SU-DHL-6 (cell line): ENCODE measurements at regions not wholly inside any gene's neighbourhood (a gene's known extent, or its start where the extent isn't known, plus 50 kb on each side); places are given as distances from the start of the nearest gene placed in this dataset.

Experiments used
- H2AFZ ChIP-seq: fragments of 200-600 bp; sonication (generic); 2 replicates; pipeline ENCODE4 v1.6.1; 2014; ENCODE audit warnings: low read depth, mild to moderate bottlenecking, moderate library complexity, mixed read lengths, antibody characterized with exemption, low read length; ENCODE audit not compliant: severe bottlenecking
- H3F3A ChIP-seq: fragments of 200-600 bp; shearing (Covaris generic); 2 replicates; pipeline ENCODE4 v1.6.0; 2016; ENCODE audit warnings: antibody characterized with exemption, mild to moderate bottlenecking; ENCODE audit not compliant: insufficient read depth
- H3K27ac ChIP-seq: fragments of 200-600 bp; sonication (generic); 2 replicates; pipeline ENCODE4 v1.5.1; 2016; ENCODE audit warnings: low read depth, mild to moderate bottlenecking, low read length, moderate library complexity, mixed read lengths
- H3K27me3 ChIP-seq: fragments of 200-600 bp; sonication (generic), shearing (Covaris generic); 2 replicates; pipeline ENCODE4 v1.6.0; 2014; ENCODE audit warnings: mild to moderate bottlenecking, low read length
- H3K36me3 ChIP-seq: fragments of 200-600 bp; sonication (generic); 2 replicates; pipeline ENCODE4 v1.6.1; 2014; ENCODE audit warnings: mild to moderate bottlenecking, low read length, mixed read lengths
- H3K4me2 ChIP-seq: fragments of 300-600, 200-600 bp; shearing (Covaris generic), sonication (generic); 2 replicates; pipeline ENCODE4 v1.6.0; 2014; ENCODE audit warnings: low read length, low read depth, mild to moderate bottlenecking; ENCODE audit not compliant: poor library complexity, severe bottlenecking
- H3K4me3 ChIP-seq: fragments of 200-600 bp; sonication (generic); 2 replicates; pipeline ENCODE4 v1.5.1; 2014; ENCODE audit warnings: antibody characterized with exemption, low read length, mild to moderate bottlenecking, mixed read lengths; ENCODE audit not compliant: insufficient read depth, poor library complexity, severe bottlenecking
- H3K79me2 ChIP-seq: fragments of 200-600 bp; sonication (generic); 2 replicates; pipeline ENCODE4 v1.6.1; 2014; ENCODE audit warnings: mild to moderate bottlenecking, low read length, moderate library complexity; ENCODE audit not compliant: insufficient read depth
- H3K9ac ChIP-seq: fragments of 200-600 bp; sonication (generic); 2 replicates; pipeline ENCODE4 v1.7.0; 2014; ENCODE audit warnings: mild to moderate bottlenecking, low read length
- H3K9me2 ChIP-seq: fragments of 200-600 bp; sonication (generic); replicated peaks from 2 replicates; pipeline ENCODE4 v1.6.1; 2014; ENCODE audit warnings: low read length; ENCODE audit not compliant: insufficient read depth
- H3K9me3 ChIP-seq: fragments of 200-600 bp; sonication (generic); 2 replicates; pipeline ENCODE4 v1.6.1; 2014; ENCODE audit warnings: low read length, mixed read lengths; ENCODE audit not compliant: insufficient read depth
- H4K20me1 ChIP-seq: fragments of 200-600 bp; sonication (generic); 2 replicates; pipeline ENCODE4 v1.6.1; 2014; ENCODE audit warnings: low read depth, mild to moderate bottlenecking, antibody characterized with exemption, low read length, moderate library complexity, mixed read lengths
- EZH2phosphoT487 ChIP-seq: fragments of 200-600 bp; sonication (generic), shearing (Covaris generic); conservative IDR thresholded peaks from 2 replicates; pipeline ENCODE4 v1.6.1; 2018; ENCODE audit warnings: mild to moderate bottlenecking, antibody characterized with exemption, low read length, moderate library complexity, mixed read lengths
- TF ChIP-seq, protein P1 (sequence below): fragments of 200-600 bp; sonication (generic); IDR thresholded peaks from one replicate; pipeline ENCODE4 v1.5.1; 2017; ENCODE audit warnings: antibody characterized with exemption, mild to moderate bottlenecking, low read length, moderate library complexity; ENCODE audit not compliant: insufficient read depth, poor library complexity, severe bottlenecking

DNA sequence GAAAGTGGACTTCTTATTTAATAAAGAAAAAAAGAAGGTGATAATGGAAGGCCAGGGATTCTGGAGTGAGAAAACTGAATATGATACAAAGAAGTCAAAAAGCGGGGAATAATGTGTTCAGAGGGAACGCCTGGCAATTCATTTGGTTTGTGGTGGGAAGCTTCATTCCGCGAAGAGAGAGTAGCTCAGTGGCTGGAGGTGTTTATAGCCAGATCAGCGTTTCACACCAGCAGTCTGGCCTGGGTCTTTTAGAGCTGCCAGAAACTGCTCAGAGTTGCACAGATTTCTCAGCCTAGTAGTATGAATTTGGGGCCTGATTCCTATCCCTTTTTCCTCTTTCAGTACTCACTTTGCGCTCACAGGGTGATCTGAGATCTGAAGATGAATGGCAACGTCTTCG is 67.8 kb upstream of the IPO9 start:
- no peak overlapping the region for H3K27ac ChIP-seq
- H3F3A ChIP-seq = no peaks in the 10 kb centered on the region
- H3K79me2 ChIP-seq = no peaks in the 10 kb centered on the region

DNA sequence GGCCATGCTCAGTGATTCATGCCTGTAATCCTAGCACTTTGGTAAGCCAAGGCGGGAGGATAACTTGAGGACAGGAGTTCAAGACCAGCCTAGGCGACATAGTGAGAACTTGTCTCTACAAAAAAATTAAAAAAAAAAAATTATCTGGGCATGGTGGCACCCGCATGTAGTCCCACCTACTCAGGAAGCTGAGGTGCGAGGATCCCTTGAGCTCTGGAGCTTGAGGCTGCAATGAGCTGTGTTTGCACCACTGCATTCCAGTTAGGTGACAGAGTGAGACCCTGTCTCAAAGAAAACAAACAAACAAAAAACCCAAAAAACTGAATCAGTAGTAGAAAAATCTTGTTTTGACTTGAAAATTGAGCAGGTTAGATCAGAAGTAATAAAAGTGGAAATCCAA is 67.1 kb upstream of the IPO9 start:
- Histone ChIP-seq H3K4me2 (no peak overlapping the region), H4K20me1 (no peaks in the 10 kb centered on the region), H3K27ac (no peak overlapping the region), H3F3A (no peaks in the 10 kb centered on the region), H3K9me2 (no peaks in the 10 kb centered on the region), H3K27me3 (no peaks in the 10 kb centered on the region), H3K4me3 (no peak overlapping the region), H2AFZ (no peak overlapping the region), H3K36me3 (no peaks in the 10 kb centered on the region), H3K9me3 (no peaks in the 10 kb centered on the region), H3K9ac (no peak overlapping the region), H3K79me2 (no peaks in the 10 kb centered on the region)
- TF ChIP-seq, protein P1, sequence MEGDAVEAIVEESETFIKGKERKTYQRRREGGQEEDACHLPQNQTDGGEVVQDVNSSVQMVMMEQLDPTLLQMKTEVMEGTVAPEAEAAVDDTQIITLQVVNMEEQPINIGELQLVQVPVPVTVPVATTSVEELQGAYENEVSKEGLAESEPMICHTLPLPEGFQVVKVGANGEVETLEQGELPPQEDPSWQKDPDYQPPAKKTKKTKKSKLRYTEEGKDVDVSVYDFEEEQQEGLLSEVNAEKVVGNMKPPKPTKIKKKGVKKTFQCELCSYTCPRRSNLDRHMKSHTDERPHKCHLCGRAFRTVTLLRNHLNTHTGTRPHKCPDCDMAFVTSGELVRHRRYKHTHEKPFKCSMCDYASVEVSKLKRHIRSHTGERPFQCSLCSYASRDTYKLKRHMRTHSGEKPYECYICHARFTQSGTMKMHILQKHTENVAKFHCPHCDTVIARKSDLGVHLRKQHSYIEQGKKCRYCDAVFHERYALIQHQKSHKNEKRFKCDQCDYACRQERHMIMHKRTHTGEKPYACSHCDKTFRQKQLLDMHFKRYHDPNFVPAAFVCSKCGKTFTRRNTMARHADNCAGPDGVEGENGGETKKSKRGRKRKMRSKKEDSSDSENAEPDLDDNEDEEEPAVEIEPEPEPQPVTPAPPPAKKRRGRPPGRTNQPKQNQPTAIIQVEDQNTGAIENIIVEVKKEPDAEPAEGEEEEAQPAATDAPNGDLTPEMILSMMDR = no peak
- TF ChIP-seq EZH2phosphoT487 = no peak

More for the DNA sequence above, 67.8 kb upstream of the IPO9 start:
- H2AFZ ChIP-seq = no peak overlapping the region
- H3K27me3 ChIP-seq = no peaks in the 10 kb centered on the region
- H3K9me3 ChIP-seq = no peaks in the 10 kb centered on the region
- no peak overlapping the region for H3K9ac ChIP-seq
- no peak overlapping the region for H3K4me2 ChIP-seq
- no peaks in the 10 kb centered on the region for H3K36me3 ChIP-seq
- TF ChIP-seq, protein P1 = no peak
- TF ChIP-seq EZH2phosphoT487 = no peak
- no peaks in the 10 kb centered on the region for H3K9me2 ChIP-seq
- H4K20me1 ChIP-seq = no peaks in the 10 kb centered on the region
- no peak overlapping the region for H3K4me3 ChIP-seq

DNA sequence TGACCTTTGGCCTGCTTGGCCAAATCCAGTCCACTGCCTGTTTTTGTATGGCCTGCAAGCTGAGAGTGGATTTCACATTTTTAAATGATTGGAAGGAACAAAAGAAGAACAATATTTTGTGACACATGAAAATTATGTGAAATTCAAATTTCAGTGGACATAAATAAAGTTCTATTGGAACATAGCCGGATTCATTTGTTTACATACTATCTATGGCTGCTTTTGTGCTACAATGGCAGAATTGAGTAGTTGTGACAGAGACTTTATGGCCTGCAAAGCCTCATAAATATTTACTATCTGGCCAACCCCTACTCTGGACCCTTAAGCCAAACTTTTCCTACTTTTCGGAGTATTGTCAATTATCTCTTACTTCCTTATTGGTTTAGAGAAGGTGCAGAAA is 66.6 kb upstream of the IPO9 start:
- Histone ChIP-seq H3K9ac (no peak overlapping the region), H3K36me3 (no peaks in the 10 kb centered on the region), H3K79me2 (no peaks in the 10 kb centered on the region), H3K4me2 (no peak overlapping the region), H3K27me3 (no peaks in the 10 kb centered on the region), H3F3A (no peaks in the 10 kb centered on the region), H4K20me1 (no peaks in the 10 kb centered on the region), H2AFZ (no peak overlapping the region), H3K9me3 (no peaks in the 10 kb centered on the region), H3K9me2 (no peaks in the 10 kb centered on the region), H3K4me3 (no peak overlapping the region), H3K27ac (no peak overlapping the region)
- TF ChIP-seq, protein P1 = no peak
- no peak for TF ChIP-seq EZH2phosphoT487
